Activated naive CD8-positive, alpha-beta T cell treated with anti-CD3 and anti-CD28 coated beads, Interleukin-2, amount 10 ng/mL, durations not matched to agents 7 days and 5 days (primary cell): ENCODE measurements at regions not wholly inside any gene's neighbourhood (a gene's known extent, or its start where the extent isn't known, plus 50 kb on each side); places are given as distances from the start of the nearest gene placed in this dataset.

Source experiments
- ATAC-seq: fragments of 150-1000 bp; cut with Tn5 transposase; one replicate; pipeline ENCODE4 v1.10.0; 2021; ENCODE audit warnings: low read depth, moderate library complexity
- POLR2A ChIA-PET: fragments of 350-600 bp; sonication (Branson Sonifier 250); formaldehyde crosslinking; loops from one replicate; lab custom pipeline; 2021; ENCODE audit warnings: antibody characterized with exemption; lab: Charles Lee
- DNase-seq: peaks from one replicate; pipeline ENCODE4 v3.0.0; 2021
- H3K27ac Mint-ChIP-seq: one replicate; pipeline ENCODE4 v1.8.0; 2022; ENCODE audit warnings: mild to moderate bottlenecking, mixed read lengths
- H3K27me3 Mint-ChIP-seq: one replicate; pipeline ENCODE4 v1.8.0; 2022; ENCODE audit warnings: mild to moderate bottlenecking, moderate library complexity, mixed read lengths
- H3K36me3 Mint-ChIP-seq: one replicate; pipeline ENCODE4 v1.8.0; 2021; ENCODE audit warnings: mild to moderate bottlenecking, mixed read lengths
- H3K4me1 Mint-ChIP-seq: one replicate; pipeline ENCODE4 v1.8.0; 2021; ENCODE audit warnings: mixed read lengths
- H3K4me3 Mint-ChIP-seq: one replicate; pipeline ENCODE4 v1.8.0; 2022; ENCODE audit warnings: mild to moderate bottlenecking, moderate library complexity, mixed read lengths
- H3K9me3 Mint-ChIP-seq: one replicate; pipeline ENCODE4 v1.8.0; 2021; ENCODE audit warnings: mixed read lengths

DNA sequence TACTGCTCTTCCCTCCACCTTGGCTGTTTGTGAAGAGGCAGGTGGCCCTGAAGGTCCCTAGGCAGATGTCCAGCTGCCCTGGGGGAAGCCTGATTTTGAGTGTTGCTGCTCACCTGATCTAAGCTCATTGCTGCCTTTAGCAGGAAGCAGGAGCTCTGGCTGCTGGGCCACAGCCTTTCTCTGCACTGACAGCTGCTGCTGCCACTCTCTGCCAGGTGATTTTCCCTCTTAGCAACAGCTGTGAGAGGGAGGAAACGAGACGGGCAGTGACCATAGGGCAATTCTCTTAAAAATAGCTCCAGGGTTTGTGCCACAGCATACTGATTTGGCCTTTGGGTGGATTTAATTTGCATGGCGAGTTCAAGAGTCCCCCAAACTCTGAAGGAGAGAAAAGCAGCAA is 415.8 kb upstream of the SEMA6D start:
- Mint-ChIP-seq H3K27ac (no peak overlapping the region), H3K9me3 (peaks cover 5% of the 10 kb centered on the region), H3K36me3 (no peaks in the 10 kb centered on the region), H3K27me3 (no peaks in the 10 kb centered on the region), H3K4me3 (no peak overlapping the region), H3K4me1 (no peaks in the 10 kb centered on the region)
- DNase-seq (no peak), ATAC-seq (no peak)
- POLR2A ChIA-PET: no interaction called here

- H3K27ac Mint-ChIP-seq: no peak overlapping the region
- POLR2A ChIA-PET: no interaction called here
- peaks cover 1% of the 10 kb centered on the region for H3K9me3 Mint-ChIP-seq
- H3K27me3 Mint-ChIP-seq: no peaks in the 10 kb centered on the region
- DNase-seq (no peak), ATAC-seq (no peak)
- no peaks in the 10 kb centered on the region for H3K4me1 Mint-ChIP-seq
- no peak overlapping the region for H3K4me3 Mint-ChIP-seq
- H3K36me3 Mint-ChIP-seq: no peaks in the 10 kb centered on the region
Measured at GRCh38 chr15:47304656-47305055, 412.6 kb upstream of the SEMA6D start.

GRCh38 chr15:47312161-47312560 is 405.1 kb upstream of the SEMA6D start:
- Mint-ChIP-seq H3K4me1 (no peaks in the 10 kb centered on the region), H3K36me3 (no peaks in the 10 kb centered on the region), H3K4me3 (no peak overlapping the region), H3K27ac (no peak overlapping the region), H3K27me3 (no peaks in the 10 kb centered on the region), H3K9me3 (peaks cover 11% of the 10 kb centered on the region)
- POLR2A ChIA-PET: no interaction called here
- DNase-seq (no peak), ATAC-seq (no peak)

- no peaks in the 10 kb centered on the region for H3K36me3 Mint-ChIP-seq
- POLR2A ChIA-PET: no interaction called here
- no peak for ATAC-seq
- H3K4me3 Mint-ChIP-seq: no peak overlapping the region
- no peaks in the 10 kb centered on the region for H3K4me1 Mint-ChIP-seq
- H3K27me3 Mint-ChIP-seq: no peaks in the 10 kb centered on the region
- DNase-seq: no peak
- H3K27ac Mint-ChIP-seq: no peak overlapping the region
- H3K9me3 Mint-ChIP-seq: no peaks in the 10 kb centered on the region
Measured at GRCh38 chr15:47326410-47327333, 390.6 kb upstream of the SEMA6D start.

GRCh38 chr15:47331829-47332393 is 385.4 kb upstream of the SEMA6D start:
- no peak overlapping the region for H3K27ac Mint-ChIP-seq
- H3K36me3 Mint-ChIP-seq: no peaks in the 10 kb centered on the region
- no peak for ATAC-seq
- H3K27me3 Mint-ChIP-seq: no peaks in the 10 kb centered on the region
- no peaks in the 10 kb centered on the region for H3K4me1 Mint-ChIP-seq
- DNase-seq: no peak
- H3K4me3 Mint-ChIP-seq: no peak overlapping the region
- H3K9me3 Mint-ChIP-seq: peaks cover 4% of the 10 kb centered on the region
- POLR2A ChIA-PET: no interaction called here

GRCh38 chr15:47332481-47332880 is 384.8 kb upstream of the SEMA6D start:
- H3K27ac Mint-ChIP-seq: no peak overlapping the region
- no peak for ATAC-seq

GRCh38 chr15:47333734-47334133 is 383.6 kb upstream of the SEMA6D start:
- H3K9me3 Mint-ChIP-seq: peaks cover 4% of the 10 kb centered on the region
- ATAC-seq (no peak), DNase-seq (no peak)
- no peak overlapping the region for H3K27ac Mint-ChIP-seq
- H3K36me3 Mint-ChIP-seq: no peaks in the 10 kb centered on the region
- no peaks in the 10 kb centered on the region for H3K27me3 Mint-ChIP-seq
- H3K4me3 Mint-ChIP-seq: no peak overlapping the region
- H3K4me1 Mint-ChIP-seq: no peaks in the 10 kb centered on the region
- POLR2A ChIA-PET: no interaction called here

More at GRCh38 chr15:47332481-47332880, 384.8 kb upstream of the SEMA6D start:
- no peaks in the 10 kb centered on the region for H3K27me3 Mint-ChIP-seq
- H3K4me1 Mint-ChIP-seq: no peaks in the 10 kb centered on the region
- DNase-seq: no peak
- H3K4me3 Mint-ChIP-seq: no peak overlapping the region
- peaks cover 4% of the 10 kb centered on the region for H3K9me3 Mint-ChIP-seq
- POLR2A ChIA-PET: no interaction called here
- no peaks in the 10 kb centered on the region for H3K36me3 Mint-ChIP-seq

GRCh38 chr15:47334805-47335535 is 382.3 kb upstream of the SEMA6D start:
- Mint-ChIP-seq H3K27ac (no peak overlapping the region), H3K36me3 (no peaks in the 10 kb centered on the region), H3K4me1 (no peaks in the 10 kb centered on the region), H3K9me3 (peaks cover 4% of the 10 kb centered on the region), H3K4me3 (no peak overlapping the region), H3K27me3 (no peaks in the 10 kb centered on the region)
- POLR2A ChIA-PET: no interaction called here
- DNase-seq (no peak), ATAC-seq (no peak)

DNA sequence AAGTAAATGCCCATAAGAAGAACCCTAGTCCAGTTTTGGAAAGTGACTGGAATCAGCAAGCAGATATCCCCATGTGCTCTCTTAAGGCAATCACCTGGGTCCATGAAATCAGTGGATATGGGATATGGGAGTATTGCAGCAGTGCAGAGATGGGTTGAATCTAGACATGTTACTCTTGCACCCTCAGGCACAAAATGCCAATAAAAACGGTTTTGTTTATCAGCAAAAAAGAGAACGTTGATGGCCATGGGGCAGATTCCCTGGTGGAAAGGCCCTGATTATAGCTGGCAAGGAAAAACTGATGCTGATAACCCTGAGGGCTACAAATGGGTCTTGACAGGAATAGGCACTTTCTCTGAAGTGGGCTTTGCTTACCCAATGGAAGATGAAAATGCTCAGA is 380.2 kb upstream of the SEMA6D start:
- DNase-seq (no peak), ATAC-seq (no peak)
- H3K27me3 Mint-ChIP-seq: no peaks in the 10 kb centered on the region
- no peak overlapping the region for H3K4me3 Mint-ChIP-seq
- no peaks in the 10 kb centered on the region for H3K4me1 Mint-ChIP-seq
- no peaks in the 10 kb centered on the region for H3K36me3 Mint-ChIP-seq
- POLR2A ChIA-PET: no interaction called here
- no peak overlapping the region for H3K27ac Mint-ChIP-seq
- peaks cover 4% of the 10 kb centered on the region for H3K9me3 Mint-ChIP-seq

DNA sequence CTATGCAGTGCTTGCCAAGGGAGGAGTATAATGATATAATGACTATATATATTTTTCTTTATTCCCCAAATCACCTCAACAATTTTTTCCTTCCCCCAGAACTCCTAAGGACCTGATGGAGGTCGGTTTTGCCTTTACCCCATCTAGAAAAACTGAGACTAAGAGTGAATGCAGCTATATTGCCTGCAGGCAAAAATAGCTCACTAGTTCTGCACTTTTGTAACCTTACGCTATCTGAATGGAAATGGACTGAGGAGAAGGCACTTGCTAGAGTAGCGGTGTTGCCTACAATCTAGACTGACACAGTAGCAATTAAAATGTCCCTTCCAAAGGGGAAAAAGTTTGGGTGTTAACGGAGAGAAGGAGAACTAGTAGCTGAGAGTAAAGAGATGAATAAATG is 379.5 kb upstream of the SEMA6D start:
- DNase-seq (no peak), ATAC-seq (no peak)
- POLR2A ChIA-PET: no interaction called here
- Mint-ChIP-seq H3K4me1 (no peaks in the 10 kb centered on the region), H3K36me3 (no peaks in the 10 kb centered on the region), H3K27me3 (no peaks in the 10 kb centered on the region), H3K27ac (no peak overlapping the region), H3K4me3 (no peak overlapping the region), H3K9me3 (peaks cover 4% of the 10 kb centered on the region)

- Mint-ChIP-seq H3K36me3 (no peaks in the 10 kb centered on the region), H3K27me3 (no peaks in the 10 kb centered on the region), H3K4me3 (no peak overlapping the region), H3K4me1 (no peaks in the 10 kb centered on the region), H3K27ac (no peak overlapping the region), H3K9me3 (peaks cover 4% of the 10 kb centered on the region)
- POLR2A ChIA-PET: no interaction called here
- DNase-seq (no peak), ATAC-seq (no peak)
Measured at GRCh38 chr15:47338771-47339170, 378.5 kb upstream of the SEMA6D start.

DNA sequence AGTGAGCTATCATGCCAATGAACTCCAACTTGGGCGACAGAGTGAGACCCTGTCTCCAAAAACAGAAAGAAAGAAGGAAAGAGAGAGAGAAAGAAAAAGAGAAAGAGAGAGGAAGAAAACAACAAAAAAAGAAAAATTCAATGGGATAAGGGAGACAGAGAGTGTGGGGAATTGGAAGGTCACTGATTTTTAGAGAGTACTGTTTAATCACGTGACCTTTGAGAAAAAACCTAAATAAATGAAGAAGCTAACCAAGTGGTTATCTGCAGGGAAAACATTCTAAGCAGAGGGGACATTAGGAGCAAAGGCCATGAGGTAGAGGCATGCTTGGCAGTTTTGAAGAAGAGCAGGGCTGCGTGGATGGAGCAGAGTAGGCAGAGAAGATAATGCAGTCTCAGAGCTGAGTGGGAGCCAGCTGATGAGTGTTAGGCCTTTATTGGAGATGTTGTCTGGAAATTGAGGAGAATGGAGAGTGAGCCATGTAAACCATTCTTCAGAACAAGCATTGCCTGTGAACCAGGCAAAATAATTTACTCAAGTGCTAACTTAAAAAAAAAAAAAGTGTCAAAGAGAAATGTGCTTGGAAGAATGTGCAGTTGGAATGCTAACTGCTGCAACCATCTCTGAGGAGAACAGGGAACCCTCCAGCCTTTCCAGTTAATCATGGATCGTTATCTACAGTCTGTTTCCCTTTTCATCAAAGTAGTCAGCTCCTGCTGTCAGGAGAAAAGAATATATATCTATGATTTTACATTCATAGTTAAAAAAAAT is 377.3 kb upstream of the SEMA6D start:
- ATAC-seq (no peak), DNase-seq (no peak)
- H3K4me3 Mint-ChIP-seq: no peak overlapping the region
- H3K27ac Mint-ChIP-seq: no peak overlapping the region
- H3K27me3 Mint-ChIP-seq: no peaks in the 10 kb centered on the region
- H3K4me1 Mint-ChIP-seq: no peaks in the 10 kb centered on the region
- H3K9me3 Mint-ChIP-seq: peaks cover 2% of the 10 kb centered on the region
- no peaks in the 10 kb centered on the region for H3K36me3 Mint-ChIP-seq
- POLR2A ChIA-PET: no interaction called here

DNA sequence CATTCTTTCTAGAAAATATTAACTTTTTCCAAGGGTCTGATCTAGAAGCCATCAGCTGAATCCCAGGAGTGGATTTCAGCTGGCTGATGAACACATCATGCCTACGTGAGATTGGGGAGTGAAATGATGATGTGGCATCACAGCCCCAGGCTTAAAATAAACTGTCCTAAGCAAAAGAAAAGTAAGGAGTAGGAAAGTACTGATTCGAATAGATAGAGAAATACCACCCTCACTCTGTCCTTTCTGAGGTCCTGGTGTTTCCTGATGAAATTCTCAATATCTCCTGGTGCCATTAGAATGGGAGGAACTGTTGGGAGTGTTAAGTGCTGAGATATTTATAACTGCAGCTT is 376.8 kb upstream of the SEMA6D start:
- no peak overlapping the region for H3K4me3 Mint-ChIP-seq
- POLR2A ChIA-PET: no interaction called here
- H3K36me3 Mint-ChIP-seq: no peaks in the 10 kb centered on the region
- peaks cover 2% of the 10 kb centered on the region for H3K9me3 Mint-ChIP-seq
- no peaks in the 10 kb centered on the region for H3K4me1 Mint-ChIP-seq
- ATAC-seq (no peak), DNase-seq (no peak)
- no peak overlapping the region for H3K27ac Mint-ChIP-seq
- H3K27me3 Mint-ChIP-seq: no peaks in the 10 kb centered on the region
